HEK293 (cell line): ENCODE measurements at regions not wholly inside any gene's neighbourhood (a gene's known extent, or its start where the extent isn't known, plus 50 kb on each side); places are given as distances from the start of the nearest gene placed in this dataset.

Experiments
- EGR2 ChIP-seq: fragments of 450-650 bp; formaldehyde crosslinking; IDR thresholded peaks from 2 replicates; pipeline ENCODE4 v1.5.1; 2016; ENCODE audit warnings: low read depth, missing biosample characterization, missing genetic modification characterization
- GLIS2 ChIP-seq: fragments of 450-650 bp; formaldehyde crosslinking; IDR thresholded peaks from 2 replicates; pipeline ENCODE4 v1.5.1; 2016; ENCODE audit warnings: missing biosample characterization, missing genetic modification characterization
- HOXC10 ChIP-seq: sonication (generic); formaldehyde crosslinking; IDR thresholded peaks from 2 replicates; pipeline ENCODE4 v1.8.1; 2023; ENCODE audit warnings: mild to moderate bottlenecking, missing genetic modification reagents
- MEIS1 ChIP-seq: sonication (generic); formaldehyde crosslinking; IDR thresholded peaks from 2 replicates; pipeline ENCODE4 v1.8.1; 2022; ENCODE audit warnings: missing genetic modification reagents, mild to moderate bottlenecking, borderline replicate concordance
- SP2 ChIP-seq: fragments of 450-650 bp; formaldehyde crosslinking; IDR thresholded peaks from 2 replicates; pipeline ENCODE4 v1.5.1; 2016; ENCODE audit warnings: missing biosample characterization, missing genetic modification characterization
- TCF7L2 ChIP-seq: IDR thresholded peaks from 2 replicates; pipeline ENCODE4 v1.6.1; 2011; ENCODE audit warnings: low read depth, mild to moderate bottlenecking, inconsistent platforms, low read length, moderate library complexity, borderline replicate concordance
- ZBTB21 ChIP-seq: fragments of 450-650 bp; formaldehyde crosslinking; IDR thresholded peaks from 2 replicates; pipeline ENCODE4 v1.5.1; 2017; ENCODE audit warnings: missing biosample characterization, missing genetic modification characterization
- ZEB2 ChIP-seq: fragments of 450-650 bp; formaldehyde crosslinking; IDR thresholded peaks from 2 replicates; pipeline ENCODE4 v1.5.1; 2016; ENCODE audit warnings: missing biosample characterization, missing genetic modification characterization
- ZFP69B ChIP-seq: fragments of 450-650 bp; formaldehyde crosslinking; IDR thresholded peaks from 2 replicates; pipeline ENCODE4 v1.5.1; 2016; ENCODE audit warnings: missing biosample characterization, missing genetic modification characterization
- ZNF112 ChIP-seq: fragments of 450-650 bp; formaldehyde crosslinking; IDR thresholded peaks from 2 replicates; pipeline ENCODE4 v1.5.0; 2017; ENCODE audit warnings: missing biosample characterization, missing genetic modification characterization
- ZNF155 ChIP-seq: fragments of 450-650 bp; formaldehyde crosslinking; IDR thresholded peaks from 2 replicates; pipeline ENCODE4 v1.5.1; 2016; ENCODE audit warnings: missing biosample characterization, missing genetic modification characterization
- ZNF175 ChIP-seq: fragments of 450-650 bp; formaldehyde crosslinking; IDR thresholded peaks from 2 replicates; pipeline ENCODE4 v1.5.1; 2016; ENCODE audit warnings: missing biosample characterization, missing genetic modification characterization
- ZNF19 ChIP-seq: fragments of 450-650 bp; formaldehyde crosslinking; IDR thresholded peaks from 2 replicates; pipeline ENCODE4; 2016; ENCODE audit warnings: missing biosample characterization, missing genetic modification characterization, low read depth
- ZNF202 ChIP-seq: fragments of 450-650 bp; formaldehyde crosslinking; IDR thresholded peaks from 2 replicates; pipeline ENCODE4 v1.5.1; 2016; ENCODE audit warnings: missing biosample characterization, missing genetic modification characterization, borderline replicate concordance
- ZNF239 ChIP-seq: fragments of 450-650 bp; formaldehyde crosslinking; IDR thresholded peaks from 2 replicates; pipeline ENCODE4 v1.5.1; 2016; ENCODE audit warnings: missing biosample characterization, missing genetic modification characterization
- ZNF292 ChIP-seq: fragments of 450-650 bp; formaldehyde crosslinking; IDR thresholded peaks from 2 replicates; pipeline ENCODE4 v1.5.1; 2016; ENCODE audit warnings: low read depth, missing biosample characterization, missing genetic modification characterization, borderline replicate concordance
- ZNF37A ChIP-seq: fragments of 450-650 bp; IDR thresholded peaks from 2 replicates; pipeline ENCODE4 v1.5.1; 2018; ENCODE audit warnings: missing biosample characterization, missing genetic modification characterization
- ZNF501 ChIP-seq: fragments of 450-650 bp; formaldehyde crosslinking; IDR thresholded peaks from 2 replicates; pipeline ENCODE4 v1.5.1; 2016; ENCODE audit warnings: missing biosample characterization, missing genetic modification characterization
- ZNF514 ChIP-seq: fragments of 450-650 bp; formaldehyde crosslinking; IDR thresholded peaks from 2 replicates; pipeline ENCODE4 v1.5.1; 2016; ENCODE audit warnings: missing biosample characterization, missing genetic modification characterization
- ZNF549 ChIP-seq: fragments of 450-650 bp; IDR thresholded peaks from 2 replicates; pipeline ENCODE4 v1.5.1; 2018; ENCODE audit warnings: missing biosample characterization, missing genetic modification characterization, mild to moderate bottlenecking, inconsistent platforms, moderate library complexity
- ZNF571 ChIP-seq: fragments of 450-650 bp; formaldehyde crosslinking; IDR thresholded peaks from 2 replicates; pipeline ENCODE4 v1.5.0; 2017; ENCODE audit warnings: missing biosample characterization, missing genetic modification characterization
- ZNF600 ChIP-seq: fragments of 450-650 bp; formaldehyde crosslinking; IDR thresholded peaks from 2 replicates; pipeline ENCODE4 v1.5.1; 2016; ENCODE audit warnings: missing biosample characterization, missing genetic modification characterization
- ZNF624 ChIP-seq: fragments of 450-650 bp; formaldehyde crosslinking; IDR thresholded peaks from 2 replicates; pipeline ENCODE4 v1.5.1; 2017; ENCODE audit warnings: missing biosample characterization, missing genetic modification characterization
- ZNF629 ChIP-seq: fragments of 450-650 bp; formaldehyde crosslinking; IDR thresholded peaks from 2 replicates; pipeline ENCODE4 v1.5.1; 2017; ENCODE audit warnings: missing biosample characterization, missing genetic modification characterization
- ZNF664 ChIP-seq: fragments of 450-650 bp; formaldehyde crosslinking; IDR thresholded peaks from 2 replicates; pipeline ENCODE4 v1.5.1; 2016; ENCODE audit warnings: missing biosample characterization, missing genetic modification characterization
- ZNF670 ChIP-seq: fragments of 450-650 bp; formaldehyde crosslinking; IDR thresholded peaks from 2 replicates; pipeline ENCODE4 v1.5.1; 2016; ENCODE audit warnings: missing biosample characterization, missing genetic modification characterization, low read depth
- ZSCAN16 ChIP-seq: fragments of 450-650 bp; formaldehyde crosslinking; IDR thresholded peaks from 2 replicates; pipeline ENCODE4 v1.5.1; 2016; ENCODE audit warnings: missing biosample characterization, missing genetic modification characterization
- ZSCAN30 ChIP-seq: fragments of 450-650 bp; IDR thresholded peaks from 2 replicates; pipeline ENCODE4 v1.5.1; 2018; ENCODE audit warnings: missing biosample characterization, mild to moderate bottlenecking, missing genetic modification characterization, moderate library complexity
- ZXDB ChIP-seq: fragments of 450-650 bp; formaldehyde crosslinking; IDR thresholded peaks from 2 replicates; pipeline ENCODE4 v1.5.1; 2016; ENCODE audit warnings: missing biosample characterization, missing genetic modification characterization
- TF ChIP-seq, protein P1 (sequence below): fragments of 450-650 bp; formaldehyde crosslinking; conservative IDR thresholded peaks from 2 replicates; pipeline ENCODE4 v1.5.1; 2016; ENCODE audit warnings: low read depth, missing biosample characterization, missing genetic modification characterization
- TF ChIP-seq, protein P2 (sequence below): fragments of 450-650 bp; formaldehyde crosslinking; IDR thresholded peaks from 2 replicates; pipeline ENCODE4 v1.5.1; 2016; ENCODE audit warnings: missing biosample characterization, missing genetic modification characterization
- TF ChIP-seq, protein P3 (sequence below): fragments of 450-650 bp; formaldehyde crosslinking; IDR thresholded peaks from 2 replicates; pipeline ENCODE4 v1.5.1; 2016; ENCODE audit warnings: missing biosample characterization, missing genetic modification characterization
- TF ChIP-seq, protein P4 (sequence below): fragments of 450-650 bp; formaldehyde crosslinking; IDR thresholded peaks from 2 replicates; pipeline ENCODE4 v1.5.1; 2016; ENCODE audit warnings: missing biosample characterization, missing genetic modification characterization, borderline replicate concordance

DNA sequence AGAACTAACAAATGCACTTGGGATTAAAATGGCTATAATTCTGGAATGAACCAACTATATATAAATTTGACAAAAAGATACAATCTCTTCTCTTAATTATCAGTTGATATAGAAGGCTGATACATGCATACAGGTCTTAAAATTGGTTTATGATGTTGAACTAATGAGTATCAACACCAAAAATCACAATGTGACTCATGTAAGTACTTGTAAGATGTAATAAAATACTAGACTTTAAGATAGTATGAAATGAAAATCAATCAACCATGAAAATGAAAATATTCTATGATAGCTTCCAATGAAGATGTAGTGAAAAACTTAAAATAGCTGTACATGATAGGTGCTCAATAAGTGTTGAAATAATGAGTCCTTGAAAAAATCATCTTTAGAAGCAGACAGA, 116.6 kb upstream of the SOX5 start (continued):
- TF ChIP-seq, protein P1, sequence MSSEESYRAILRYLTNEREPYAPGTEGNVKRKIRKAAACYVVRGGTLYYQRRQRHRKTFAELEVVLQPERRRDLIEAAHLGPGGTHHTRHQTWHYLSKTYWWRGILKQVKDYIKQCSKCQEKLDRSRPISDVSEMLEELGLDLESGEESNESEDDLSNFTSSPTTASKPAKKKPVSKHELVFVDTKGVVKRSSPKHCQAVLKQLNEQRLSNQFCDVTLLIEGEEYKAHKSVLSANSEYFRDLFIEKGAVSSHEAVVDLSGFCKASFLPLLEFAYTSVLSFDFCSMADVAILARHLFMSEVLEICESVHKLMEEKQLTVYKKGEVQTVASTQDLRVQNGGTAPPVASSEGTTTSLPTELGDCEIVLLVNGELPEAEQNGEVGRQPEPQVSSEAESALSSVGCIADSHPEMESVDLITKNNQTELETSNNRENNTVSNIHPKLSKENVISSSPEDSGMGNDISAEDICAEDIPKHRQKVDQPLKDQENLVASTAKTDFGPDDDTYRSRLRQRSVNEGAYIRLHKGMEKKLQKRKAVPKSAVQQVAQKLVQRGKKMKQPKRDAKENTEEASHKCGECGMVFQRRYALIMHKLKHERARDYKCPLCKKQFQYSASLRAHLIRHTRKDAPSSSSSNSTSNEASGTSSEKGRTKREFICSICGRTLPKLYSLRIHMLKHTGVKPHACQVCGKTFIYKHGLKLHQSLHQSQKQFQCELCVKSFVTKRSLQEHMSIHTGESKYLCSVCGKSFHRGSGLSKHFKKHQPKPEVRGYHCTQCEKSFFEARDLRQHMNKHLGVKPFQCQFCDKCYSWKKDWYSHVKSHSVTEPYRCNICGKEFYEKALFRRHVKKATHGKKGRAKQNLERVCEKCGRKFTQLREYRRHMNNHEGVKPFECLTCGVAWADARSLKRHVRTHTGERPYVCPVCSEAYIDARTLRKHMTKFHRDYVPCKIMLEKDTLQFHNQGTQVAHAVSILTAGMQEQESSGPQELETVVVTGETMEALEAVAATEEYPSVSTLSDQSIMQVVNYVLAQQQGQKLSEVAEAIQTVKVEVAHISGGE (tag by site-specific recombination), result no peak
- no peak for TF ChIP-seq ZNF155 (tag by site-specific recombination)
- no peak for TF ChIP-seq TCF7L2
- no peak for TF ChIP-seq ZNF600 (tag by site-specific recombination)
- TF ChIP-seq MEIS1 (CRISPR knock-in tag), result no peak
- 0 out of 2 replicates have a peak, but pooled peaks have one; percentile 20 for TF ChIP-seq ZNF501 (tag by site-specific recombination)
- TF ChIP-seq ZSCAN30 (tag by site-specific recombination), result no peak
- TF ChIP-seq, protein P2, sequence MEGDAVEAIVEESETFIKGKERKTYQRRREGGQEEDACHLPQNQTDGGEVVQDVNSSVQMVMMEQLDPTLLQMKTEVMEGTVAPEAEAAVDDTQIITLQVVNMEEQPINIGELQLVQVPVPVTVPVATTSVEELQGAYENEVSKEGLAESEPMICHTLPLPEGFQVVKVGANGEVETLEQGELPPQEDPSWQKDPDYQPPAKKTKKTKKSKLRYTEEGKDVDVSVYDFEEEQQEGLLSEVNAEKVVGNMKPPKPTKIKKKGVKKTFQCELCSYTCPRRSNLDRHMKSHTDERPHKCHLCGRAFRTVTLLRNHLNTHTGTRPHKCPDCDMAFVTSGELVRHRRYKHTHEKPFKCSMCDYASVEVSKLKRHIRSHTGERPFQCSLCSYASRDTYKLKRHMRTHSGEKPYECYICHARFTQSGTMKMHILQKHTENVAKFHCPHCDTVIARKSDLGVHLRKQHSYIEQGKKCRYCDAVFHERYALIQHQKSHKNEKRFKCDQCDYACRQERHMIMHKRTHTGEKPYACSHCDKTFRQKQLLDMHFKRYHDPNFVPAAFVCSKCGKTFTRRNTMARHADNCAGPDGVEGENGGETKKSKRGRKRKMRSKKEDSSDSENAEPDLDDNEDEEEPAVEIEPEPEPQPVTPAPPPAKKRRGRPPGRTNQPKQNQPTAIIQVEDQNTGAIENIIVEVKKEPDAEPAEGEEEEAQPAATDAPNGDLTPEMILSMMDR (tag by site-specific recombination), result no peak
- no peak for TF ChIP-seq ZNF664
- TF ChIP-seq ZNF19 (tag by site-specific recombination), result no peak
- no peak for TF ChIP-seq ZNF112 (tag by site-specific recombination)
- TF ChIP-seq, protein P3, sequence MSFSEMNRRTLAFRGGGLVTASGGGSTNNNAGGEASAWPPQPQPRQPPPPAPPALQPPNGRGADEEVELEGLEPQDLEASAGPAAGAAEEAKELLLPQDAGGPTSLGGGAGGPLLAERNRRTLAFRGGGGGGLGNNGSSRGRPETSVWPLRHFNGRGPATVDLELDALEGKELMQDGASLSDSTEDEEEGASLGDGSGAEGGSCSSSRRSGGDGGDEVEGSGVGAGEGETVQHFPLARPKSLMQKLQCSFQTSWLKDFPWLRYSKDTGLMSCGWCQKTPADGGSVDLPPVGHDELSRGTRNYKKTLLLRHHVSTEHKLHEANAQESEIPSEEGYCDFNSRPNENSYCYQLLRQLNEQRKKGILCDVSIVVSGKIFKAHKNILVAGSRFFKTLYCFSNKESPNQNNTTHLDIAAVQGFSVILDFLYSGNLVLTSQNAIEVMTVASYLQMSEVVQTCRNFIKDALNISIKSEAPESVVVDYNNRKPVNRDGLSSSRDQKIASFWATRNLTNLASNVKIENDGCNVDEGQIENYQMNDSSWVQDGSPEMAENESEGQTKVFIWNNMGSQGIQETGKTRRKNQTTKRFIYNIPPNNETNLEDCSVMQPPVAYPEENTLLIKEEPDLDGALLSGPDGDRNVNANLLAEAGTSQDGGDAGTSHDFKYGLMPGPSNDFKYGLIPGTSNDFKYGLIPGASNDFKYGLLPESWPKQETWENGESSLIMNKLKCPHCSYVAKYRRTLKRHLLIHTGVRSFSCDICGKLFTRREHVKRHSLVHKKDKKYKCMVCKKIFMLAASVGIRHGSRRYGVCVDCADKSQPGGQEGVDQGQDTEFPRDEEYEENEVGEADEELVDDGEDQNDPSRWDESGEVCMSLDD (tag by site-specific recombination), result no peak
- TF ChIP-seq ZNF239, result no peak
- no peak for TF ChIP-seq SP2 (tag by site-specific recombination)
- no peak for TF ChIP-seq ZNF514
- TF ChIP-seq ZNF37A (tag by site-specific recombination), result no peak
- peak; percentile 71 for TF ChIP-seq ZXDB (tag by site-specific recombination)
- TF ChIP-seq ZNF549, result no peak
- no peak for TF ChIP-seq ZFP69B (tag by site-specific recombination)
- peak; percentile 69 for TF ChIP-seq ZNF629
- no peak for TF ChIP-seq HOXC10 (CRISPR knock-in tag)
- TF ChIP-seq, protein P4, sequence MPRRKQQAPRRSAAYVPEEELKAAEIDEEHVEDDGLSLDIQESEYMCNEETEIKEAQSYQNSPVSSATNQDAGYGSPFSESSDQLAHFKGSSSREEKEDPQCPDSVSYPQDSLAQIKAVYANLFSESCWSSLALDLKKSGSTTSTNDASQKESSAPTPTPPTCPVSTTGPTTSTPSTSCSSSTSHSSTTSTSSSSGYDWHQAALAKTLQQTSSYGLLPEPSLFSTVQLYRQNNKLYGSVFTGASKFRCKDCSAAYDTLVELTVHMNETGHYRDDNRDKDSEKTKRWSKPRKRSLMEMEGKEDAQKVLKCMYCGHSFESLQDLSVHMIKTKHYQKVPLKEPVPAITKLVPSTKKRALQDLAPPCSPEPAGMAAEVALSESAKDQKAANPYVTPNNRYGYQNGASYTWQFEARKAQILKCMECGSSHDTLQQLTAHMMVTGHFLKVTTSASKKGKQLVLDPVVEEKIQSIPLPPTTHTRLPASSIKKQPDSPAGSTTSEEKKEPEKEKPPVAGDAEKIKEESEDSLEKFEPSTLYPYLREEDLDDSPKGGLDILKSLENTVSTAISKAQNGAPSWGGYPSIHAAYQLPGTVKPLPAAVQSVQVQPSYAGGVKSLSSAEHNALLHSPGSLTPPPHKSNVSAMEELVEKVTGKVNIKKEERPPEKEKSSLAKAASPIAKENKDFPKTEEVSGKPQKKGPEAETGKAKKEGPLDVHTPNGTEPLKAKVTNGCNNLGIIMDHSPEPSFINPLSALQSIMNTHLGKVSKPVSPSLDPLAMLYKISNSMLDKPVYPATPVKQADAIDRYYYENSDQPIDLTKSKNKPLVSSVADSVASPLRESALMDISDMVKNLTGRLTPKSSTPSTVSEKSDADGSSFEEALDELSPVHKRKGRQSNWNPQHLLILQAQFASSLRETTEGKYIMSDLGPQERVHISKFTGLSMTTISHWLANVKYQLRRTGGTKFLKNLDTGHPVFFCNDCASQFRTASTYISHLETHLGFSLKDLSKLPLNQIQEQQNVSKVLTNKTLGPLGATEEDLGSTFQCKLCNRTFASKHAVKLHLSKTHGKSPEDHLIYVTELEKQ, result no peak
- TF ChIP-seq GLIS2 (tag by site-specific recombination), result no peak
- TF ChIP-seq ZNF571 (tag by site-specific recombination), result no peak
- no peak for TF ChIP-seq ZNF670 (tag by site-specific recombination)
- no peak for TF ChIP-seq ZBTB21 (tag by site-specific recombination)
- TF ChIP-seq ZNF202 (tag by site-specific recombination), result no peak
- no peak for TF ChIP-seq ZNF175
- TF ChIP-seq EGR2 (tag by site-specific recombination), result no peak
- peak; percentile 68 for TF ChIP-seq ZEB2 (tag by site-specific recombination)
- TF ChIP-seq ZNF292 (tag by site-specific recombination), result no peak
- TF ChIP-seq ZNF624 (tag by site-specific recombination), result no peak
- no peak for TF ChIP-seq ZSCAN16 (tag by site-specific recombination)
